ENCODE measurements at regions not wholly inside any gene's neighbourhood (a gene's known extent, or its start where the extent isn't known, plus 50 kb on each side); places are given as distances from the start of the nearest gene placed in this dataset.
"Not testable (repeated sequence)": the region's sequence is repeated elsewhere in the genome, so short reads cannot be mapped to it uniquely, and the experiment has no call there.

- not testable (repeated sequence) for TF ChIP-seq CTCF (IDR thresholded peaks at IDR 0.05); EZH2 (IDR thresholded peaks at IDR 0.05; ENCODE audit: borderline replicate concordance, insufficient read depth, low read depth, low read length, poor library complexity, severe bottlenecking)
Observed at GRCh38 chr14:22491053-22491452, 98.0 kb downstream of the DAD1 start.
